ENCODE measurements at regions not wholly inside any gene's neighbourhood (a gene's known extent, or its start where the extent isn't known, plus 50 kb on each side); places are given as distances from the start of the nearest gene placed in this dataset.

- TF ChIP-seq POLR2A (IDR thresholded peaks at IDR 0.05; ENCODE audit: low read depth, low read length) (no peak), PAX5 (IDR thresholded peaks at IDR 0.05; ENCODE audit: insufficient read depth, low read length, severe bottlenecking) (no peak), POLR2AphosphoS5 (IDR thresholded peaks at IDR 0.05; ENCODE audit: low read depth, low read length) (no peak), TAF1 (IDR thresholded peaks at IDR 0.05; ENCODE audit: low read depth, low read length) (no peak), POU2F2 (IDR thresholded peaks at IDR 0.05; ENCODE audit: low read depth, low read length) (no peak), SPI1 (IDR thresholded peaks at IDR 0.05; ENCODE audit: low read depth, low read length) (peak; percentile 41; the same call in 1 of the 2 replicates)
Observed at GRCh38 chr13:102510072-102510471, 86.7 kb upstream of the TPP2 start.

All from GM12891 (cell line).